Panc1 (cell line): ENCODE measurements at regions not wholly inside any gene's neighbourhood (a gene's known extent, or its start where the extent isn't known, plus 50 kb on each side); places are given as distances from the start of the nearest gene placed in this dataset.

Experiments
- ATAC-seq: fragments of 200-7000 bp; cut with Tn5 transposase; 2 replicates; pipeline ENCODE4 v1.9.1; 2020; ENCODE audit warnings: mild to moderate bottlenecking, moderate library complexity
- BruUV-seq: library from RNA; stranded (reverse); fragments of 400-500 nt; replicated peaks from 2 replicates; lab custom pipeline; 2021; lab: Mats Ljungman, UMichigan
- CTCF ChIA-PET: fragments of 300-600 bp; sonication (Branson Sonifier 250); formaldehyde crosslinking; loops from one replicate; lab custom pipeline; 2022; ENCODE audit warnings: antibody characterized with exemption; lab: Charles Lee
- POLR2A ChIA-PET: fragments of 300-600 bp; sonication (Branson Sonifier 250); formaldehyde crosslinking; loops from one replicate; lab custom pipeline; 2022; ENCODE audit warnings: antibody characterized with exemption; lab: Charles Lee
- DNase-seq: peaks from one replicate; pipeline ENCODE4 v3.0.0-alpha.2; 2010; ENCODE audit warnings: low read depth, low spot score
- H3K27ac ChIP-seq: 2 replicates; pipeline ENCODE4 v1.5.1; 2011; ENCODE audit warnings: mild to moderate bottlenecking, low read length, inconsistent platforms
- H3K27me3 ChIP-seq: fragments of 200-500 bp; sonication (Bioruptor generic); 2 replicates; pipeline ENCODE4 v1.6.0; 2014; ENCODE audit warnings: low read length, inconsistent platforms; ENCODE audit not compliant: control insufficient read depth, insufficient read depth
- H3K36me3 ChIP-seq: fragments of 200-500 bp; sonication (Bioruptor generic); 2 replicates; pipeline ENCODE4 v1.5.1; 2014; ENCODE audit warnings: inconsistent platforms, mild to moderate bottlenecking, low read length, moderate library complexity; ENCODE audit not compliant: control insufficient read depth, insufficient read depth
- H3K4me1 ChIP-seq: 2 replicates; pipeline ENCODE4 v1.5.1; 2011; ENCODE audit warnings: inconsistent platforms, mild to moderate bottlenecking, low read length, moderate library complexity; ENCODE audit not compliant: control insufficient read depth, insufficient read depth
- H3K4me3 ChIP-seq, 2 experiments: 2 replicates each; pipeline ENCODE4 v1.5.1; 2011 to 2012; ENCODE audit warnings: low read depth in 2 of 2, low read length in 2 of 2, mild to moderate bottlenecking in 2 of 2, inconsistent platforms in 1 of 2, moderate library complexity in 1 of 2
- H3K9me3 ChIP-seq: fragments of 200-500 bp; sonication (Bioruptor generic); 2 replicates; pipeline ENCODE4 v1.5.1; 2014; ENCODE audit warnings: low read depth, mild to moderate bottlenecking, inconsistent platforms, low read length, moderate library complexity; ENCODE audit not compliant: control insufficient read depth, insufficient read depth
- POLR2AphosphoS5 ChIP-seq: IDR thresholded peaks from 2 replicates; pipeline ENCODE4 v1.6.1; 2012; ENCODE audit warnings: mild to moderate bottlenecking, low read depth, low read length, moderate library complexity
- SIN3A ChIP-seq: IDR thresholded peaks from 2 replicates; pipeline ENCODE4 v1.6.1; 2012; ENCODE audit warnings: low read depth, mild to moderate bottlenecking, low read length, moderate library complexity, borderline replicate concordance; ENCODE audit not compliant: insufficient read depth
- TCF7L2 ChIP-seq: IDR thresholded peaks from 2 replicates; pipeline ENCODE4 v1.6.1; 2011; ENCODE audit warnings: mild to moderate bottlenecking, low read depth, low read length, inconsistent platforms
- in situ Hi-C: cut with HindIII; loops from 2 replicates; pipeline ENCODE4 v1.10.0; 2016; ENCODE audit warnings: low sequenced_read_pairs, low pct_unique_long_range_greater_than_20kb
- intact Hi-C: fragments of 100-400 bp; cut with micrococcal nuclease; formaldehyde crosslinking; loops from one replicate; pipeline ENCODE4 v1.10.0; 2022; ENCODE audit not compliant: unreplicated experiment
- TF ChIP-seq, protein P1 (sequence below), 2 experiments: IDR thresholded peaks; 2 replicates each; pipeline ENCODE4 v1.6.1; 2011 to 2012; ENCODE audit warnings: low read depth in 2 of 2, control low read depth in 1 of 2, low read length in 1 of 2, mild to moderate bottlenecking in 1 of 2, moderate library complexity in 1 of 2; ENCODE audit not compliant: insufficient read depth in 1 of 2
- TF ChIP-seq, protein P2 (sequence below): fragments of 450-650 bp; IDR thresholded peaks from 2 replicates; pipeline ENCODE4 v1.5.1; 2017; ENCODE audit warnings: mild to moderate bottlenecking

DNA sequence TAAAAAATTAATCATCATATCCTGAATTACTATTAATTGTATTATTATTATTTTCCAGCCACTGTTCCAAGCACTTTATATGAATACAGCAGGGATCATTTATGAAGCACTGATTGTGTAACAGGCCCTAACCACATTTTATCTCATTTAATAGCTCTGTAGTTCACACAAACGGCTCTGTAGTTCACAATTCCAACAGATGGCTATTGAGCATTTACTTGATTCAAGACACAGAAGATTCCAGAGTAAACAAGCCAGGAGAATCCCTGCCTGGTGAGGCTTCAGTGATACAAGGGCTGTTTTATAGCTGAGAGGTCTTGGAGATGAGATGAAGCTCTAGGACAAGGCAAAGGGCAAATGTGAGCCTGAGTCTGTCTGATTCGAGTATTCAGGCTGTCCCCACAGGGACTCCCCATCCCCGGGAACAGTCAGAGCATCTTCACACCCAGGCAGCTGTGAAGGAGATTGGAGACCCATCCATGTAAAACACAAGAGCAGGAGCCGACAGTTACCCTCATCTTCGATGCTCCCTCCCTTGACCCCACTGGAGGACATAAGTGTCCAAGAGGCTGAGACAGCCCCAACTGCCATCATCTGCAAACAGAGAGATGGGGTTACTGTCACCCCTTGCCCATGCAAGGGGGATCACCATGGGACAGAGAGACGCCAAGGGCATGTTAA, 222.5 kb downstream of the MN1 start:
- no peak for TF ChIP-seq SIN3A
- no peak for TF ChIP-seq POLR2AphosphoS5
- TF ChIP-seq, protein P1, sequence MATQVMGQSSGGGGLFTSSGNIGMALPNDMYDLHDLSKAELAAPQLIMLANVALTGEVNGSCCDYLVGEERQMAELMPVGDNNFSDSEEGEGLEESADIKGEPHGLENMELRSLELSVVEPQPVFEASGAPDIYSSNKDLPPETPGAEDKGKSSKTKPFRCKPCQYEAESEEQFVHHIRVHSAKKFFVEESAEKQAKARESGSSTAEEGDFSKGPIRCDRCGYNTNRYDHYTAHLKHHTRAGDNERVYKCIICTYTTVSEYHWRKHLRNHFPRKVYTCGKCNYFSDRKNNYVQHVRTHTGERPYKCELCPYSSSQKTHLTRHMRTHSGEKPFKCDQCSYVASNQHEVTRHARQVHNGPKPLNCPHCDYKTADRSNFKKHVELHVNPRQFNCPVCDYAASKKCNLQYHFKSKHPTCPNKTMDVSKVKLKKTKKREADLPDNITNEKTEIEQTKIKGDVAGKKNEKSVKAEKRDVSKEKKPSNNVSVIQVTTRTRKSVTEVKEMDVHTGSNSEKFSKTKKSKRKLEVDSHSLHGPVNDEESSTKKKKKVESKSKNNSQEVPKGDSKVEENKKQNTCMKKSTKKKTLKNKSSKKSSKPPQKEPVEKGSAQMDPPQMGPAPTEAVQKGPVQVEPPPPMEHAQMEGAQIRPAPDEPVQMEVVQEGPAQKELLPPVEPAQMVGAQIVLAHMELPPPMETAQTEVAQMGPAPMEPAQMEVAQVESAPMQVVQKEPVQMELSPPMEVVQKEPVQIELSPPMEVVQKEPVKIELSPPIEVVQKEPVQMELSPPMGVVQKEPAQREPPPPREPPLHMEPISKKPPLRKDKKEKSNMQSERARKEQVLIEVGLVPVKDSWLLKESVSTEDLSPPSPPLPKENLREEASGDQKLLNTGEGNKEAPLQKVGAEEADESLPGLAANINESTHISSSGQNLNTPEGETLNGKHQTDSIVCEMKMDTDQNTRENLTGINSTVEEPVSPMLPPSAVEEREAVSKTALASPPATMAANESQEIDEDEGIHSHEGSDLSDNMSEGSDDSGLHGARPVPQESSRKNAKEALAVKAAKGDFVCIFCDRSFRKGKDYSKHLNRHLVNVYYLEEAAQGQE (IDR thresholded peaks at IDR 0.05; ENCODE audit: insufficient read depth in 1 of 2, low read depth in 2 of 2, low read length in 1 of 2), result no peak
- ChIA-PET POLR2A (no interaction called here), CTCF (no interaction called here)
- ATAC-seq (no peak), DNase-seq (no peak)
- in situ Hi-C loops (no loop called here), intact Hi-C loops (no loop called here)
- Histone ChIP-seq H3K9me3 (no peaks in the 10 kb centered on the region), H3K27ac (no peak overlapping the region), H3K36me3 (no peaks in the 10 kb centered on the region), H3K4me3 (no peak overlapping the region), H3K4me1 (no peaks in the 10 kb centered on the region), H3K27me3 (no peaks in the 10 kb centered on the region)
- BruUV-seq, result no TSS peak

DNA sequence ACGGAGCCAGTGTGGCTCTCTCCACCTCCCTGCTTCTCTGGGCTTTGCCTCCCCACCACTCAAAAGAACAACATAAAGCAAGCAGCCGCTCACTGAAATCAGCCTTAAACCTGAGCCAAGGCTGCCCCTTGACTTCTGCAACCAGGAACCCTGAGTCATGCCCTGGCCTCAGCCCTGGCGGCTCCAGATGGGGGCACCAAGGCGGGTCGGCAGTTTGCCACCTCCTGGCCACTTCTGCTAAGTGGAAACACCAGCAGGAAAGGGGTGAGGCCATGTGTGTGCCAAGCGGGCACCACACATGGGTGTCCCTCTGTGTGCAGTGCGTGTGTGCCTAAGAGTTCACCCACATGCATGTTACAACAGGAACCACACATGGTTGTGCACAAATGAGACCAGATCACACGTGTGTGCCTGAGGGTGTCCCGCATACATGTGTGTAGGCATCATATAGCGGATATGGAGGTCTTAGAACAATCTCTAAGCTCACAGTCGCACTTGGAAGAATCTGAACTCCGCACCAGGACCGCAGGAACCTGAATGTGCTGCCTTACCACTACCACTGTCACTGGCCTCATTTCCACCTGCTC, 221.2 kb downstream of the MN1 start:
- no peaks in the 10 kb centered on the region for H3K9me3 ChIP-seq
- no peaks in the 10 kb centered on the region for H3K27me3 ChIP-seq
- no peak overlapping the region for H3K4me3 ChIP-seq
- intact Hi-C loops (no loop called here), in situ Hi-C loops (no loop called here)
- TF ChIP-seq, protein P2, sequence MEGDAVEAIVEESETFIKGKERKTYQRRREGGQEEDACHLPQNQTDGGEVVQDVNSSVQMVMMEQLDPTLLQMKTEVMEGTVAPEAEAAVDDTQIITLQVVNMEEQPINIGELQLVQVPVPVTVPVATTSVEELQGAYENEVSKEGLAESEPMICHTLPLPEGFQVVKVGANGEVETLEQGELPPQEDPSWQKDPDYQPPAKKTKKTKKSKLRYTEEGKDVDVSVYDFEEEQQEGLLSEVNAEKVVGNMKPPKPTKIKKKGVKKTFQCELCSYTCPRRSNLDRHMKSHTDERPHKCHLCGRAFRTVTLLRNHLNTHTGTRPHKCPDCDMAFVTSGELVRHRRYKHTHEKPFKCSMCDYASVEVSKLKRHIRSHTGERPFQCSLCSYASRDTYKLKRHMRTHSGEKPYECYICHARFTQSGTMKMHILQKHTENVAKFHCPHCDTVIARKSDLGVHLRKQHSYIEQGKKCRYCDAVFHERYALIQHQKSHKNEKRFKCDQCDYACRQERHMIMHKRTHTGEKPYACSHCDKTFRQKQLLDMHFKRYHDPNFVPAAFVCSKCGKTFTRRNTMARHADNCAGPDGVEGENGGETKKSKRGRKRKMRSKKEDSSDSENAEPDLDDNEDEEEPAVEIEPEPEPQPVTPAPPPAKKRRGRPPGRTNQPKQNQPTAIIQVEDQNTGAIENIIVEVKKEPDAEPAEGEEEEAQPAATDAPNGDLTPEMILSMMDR, result no peak
- TF ChIP-seq TCF7L2 (no peak), SIN3A (no peak), POLR2AphosphoS5 (no peak)
- TF ChIP-seq, protein P1 (IDR thresholded peaks at IDR 0.05; ENCODE audit: insufficient read depth in 1 of 2, low read depth in 2 of 2, low read length in 1 of 2), result no peak
- no TSS peak for BruUV-seq
- DNase-seq (no peak), ATAC-seq (no peak)
- ChIA-PET POLR2A (no interaction called here), CTCF (no interaction called here)
- H3K27ac ChIP-seq, result no peak overlapping the region
- no peaks in the 10 kb centered on the region for H3K36me3 ChIP-seq
- H3K4me1 ChIP-seq, result no peaks in the 10 kb centered on the region
